ENCODE measurements at regions not wholly inside any gene's neighbourhood (a gene's known extent, or its start where the extent isn't known, plus 50 kb on each side); places are given as distances from the start of the nearest gene placed in this dataset.

DNA sequence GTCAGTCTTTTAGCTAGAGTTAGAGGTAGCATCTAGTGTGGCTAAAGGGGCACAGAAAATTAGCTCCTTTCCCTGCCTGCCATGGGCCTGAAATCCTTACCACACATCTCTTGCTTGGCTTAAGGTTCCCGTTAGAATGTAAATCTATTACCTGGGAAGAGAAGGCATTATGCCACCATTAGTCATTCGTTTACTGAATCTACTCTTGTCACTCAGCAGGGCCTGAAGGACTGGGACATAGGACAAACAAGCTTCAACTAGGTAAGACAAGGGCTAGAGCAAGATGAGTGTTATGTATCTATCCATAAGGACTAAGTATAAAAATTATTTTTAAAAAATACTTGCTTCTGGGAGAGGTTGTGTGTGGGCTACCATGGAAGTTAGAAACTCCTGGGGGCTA is 112.4 kb downstream of the CT47B1 start:
- Histone ChIP-seq H3K79me2 (ENCODE audit: insufficient read depth, low read length) (no peaks in the 10 kb centered on the region), H4K5ac (ENCODE audit: insufficient read length, low read depth, low read length) (no peak overlapping the region), H3K9ac (ENCODE audit: extremely low read depth, insufficient read length, low read length) (no peak overlapping the region), H3T11ph (ENCODE audit: low read length) (no peak overlapping the region), H3K79me1 (ENCODE audit: insufficient read depth, low read depth, low read length, poor library complexity, severe bottlenecking) (no peaks in the 10 kb centered on the region), H4K91ac (ENCODE audit: insufficient read length, low read depth, low read length) (no peak overlapping the region), H4K8ac (replicated peaks; ENCODE audit: insufficient read length, low read depth, low read length) (no peak overlapping the region), H2AFZ (ENCODE audit: low read length) (no peak overlapping the region), H2BK5ac (ENCODE audit: insufficient read length, low read length) (no peak overlapping the region), H4K20me1 (ENCODE audit: control insufficient read depth, insufficient read depth, insufficient read length) (no peaks in the 10 kb centered on the region), H3K23ac (ENCODE audit: insufficient read length, low read depth, low read length) (no peak overlapping the region), H3K23me2 (ENCODE audit: insufficient read length, low read depth, low read length, poor library complexity, severe bottlenecking) (no peaks in the 10 kb centered on the region), H3K4me1 (ENCODE audit: insufficient read depth, low read length) (no peaks in the 10 kb centered on the region), H3K9me3 (ENCODE audit: control insufficient read depth, low read depth, low read length) (peaks cover 14% of the 10 kb centered on the region), H3K27me3 (ENCODE audit: insufficient read depth, low read length) (no peaks in the 10 kb centered on the region), H2BK120ac (ENCODE audit: low read depth, low read length, poor library complexity, severe bottlenecking) (no peak overlapping the region), H3K56ac (ENCODE audit: insufficient read length, low read depth, low read length) (no peak overlapping the region), H3K4ac (ENCODE audit: low read depth, low read length) (no peak overlapping the region), H2BK15ac (ENCODE audit: low read depth, low read length) (no peak overlapping the region), H3K27ac (ENCODE audit: insufficient read length, low read depth, low read length) (no peak overlapping the region), H2BK20ac (ENCODE audit: low read depth, low read length, poor library complexity, severe bottlenecking) (no peak overlapping the region), H3K14ac (ENCODE audit: insufficient read depth, low read length) (no peak overlapping the region), H3K4me2 (ENCODE audit: insufficient read depth, insufficient read length, low read length) (no peak overlapping the region), H3K18ac (ENCODE audit: insufficient read length, low read depth, low read length) (no peak overlapping the region), H2BK12ac (ENCODE audit: insufficient read length, low read depth, low read length) (no peak overlapping the region), H2AK5ac (ENCODE audit: insufficient read length, low read length) (no peak overlapping the region)
- Mint-ChIP-seq H3K4me3 (no peak overlapping the region), H3K9me3 (peaks cover 57 to 65% of the 10 kb centered on the region in 2 experiments), H3K4me1 (no peaks in the 10 kb centered on the region), H3K27me3 (ENCODE audit: low read depth) (peaks cover 25% of the 10 kb centered on the region), H3K27ac (no peak overlapping the region), H3K36me3 (ENCODE audit: insufficient read depth in 1 of 3, low read depth in 3 of 3) (peaks cover 0 to 2% (median 0%) of the 10 kb centered on the region in 3 experiments; a peak in 3 of 7 replicates)
- no CpG with 5 or more reads among the region's 2 CpGs for WGBS (ENCODE audit: extremely low coverage, insufficient read length, low lambda C conversion rate)
- DNase-seq, result no peak
- TF ChIP-seq CTCF (conservative IDR thresholded peaks at IDR 0.05), result no peak
